ENCODE measurements at regions not wholly inside any gene's neighbourhood (a gene's known extent, or its start where the extent isn't known, plus 50 kb on each side); places are given as distances from the start of the nearest gene placed in this dataset.
"Not testable (repeated sequence)": the region's sequence is repeated elsewhere in the genome, so short reads cannot be mapped to it uniquely, and the experiment has no call there.

- H3K9me3 Mint-ChIP-seq; H3K4me1 ChIP-seq (ENCODE audit: insufficient read depth, low read length); H3K4me3 Mint-ChIP-seq; H3K36me3 ChIP-seq (ENCODE audit: insufficient read depth, low read length); H3K4me3 ChIP-seq (ENCODE audit: low read length in 2 of 2); CTCF ChIA-PET (ENCODE audit: partially characterized antibody); H3K9me3 ChIP-seq (ENCODE audit: control insufficient read depth in 1 of 2, low read length in 2 of 2); POLR2A ChIA-PET (ENCODE audit: partially characterized antibody); H3K27me3 Mint-ChIP-seq; DNase-seq; H3K4me1 Mint-ChIP-seq; H3K36me3 Mint-ChIP-seq; H3K27me3 ChIP-seq (ENCODE audit: insufficient read depth, low read length); H3K27ac ChIP-seq (ENCODE audit: low read depth, low read length); intact Hi-C loops (cut with micrococcal nuclease); H3K27ac Mint-ChIP-seq: not testable (repeated sequence)
These were observed 125.3 kb upstream of the PJA2 start for GRCh38 chr5:109535090-109535489.

DNA sequence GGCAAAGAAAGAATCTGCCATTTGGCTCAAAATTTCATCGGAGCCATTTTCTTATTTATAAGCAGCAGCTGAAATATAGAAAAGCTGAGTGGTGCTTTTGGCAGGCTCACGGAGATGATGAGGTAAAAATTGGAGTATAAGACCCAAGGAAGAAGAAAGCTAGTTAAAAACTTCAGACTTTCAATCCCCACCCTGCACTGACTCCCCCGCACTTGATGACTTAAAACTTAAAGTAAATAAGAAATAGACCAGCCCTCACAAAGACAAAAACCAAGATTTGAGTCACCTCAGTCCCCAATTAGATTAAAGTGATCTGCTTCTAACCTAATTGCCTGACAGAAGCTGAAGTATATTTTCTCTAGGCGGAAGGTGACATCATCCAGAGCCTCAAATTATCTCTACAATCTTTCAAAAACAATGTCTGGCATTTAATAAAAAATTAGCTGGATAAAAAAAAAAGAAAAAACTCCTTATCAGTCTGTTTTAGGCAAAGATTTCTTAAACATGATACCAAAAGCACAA, 124.0 kb upstream of the PJA2 start:
- Mint-ChIP-seq H3K4me3 (no peak overlapping the region), H3K9me3 (peaks cover 0 to 4% (median 0%) of the 10 kb centered on the region in 8 donors), H3K36me3 (no peaks in the 10 kb centered on the region), H3K4me1 (peaks cover 0 to 1% (median 0%) of the 10 kb centered on the region in 4 donors), H3K27me3 (peaks cover 2 to 3% of the 10 kb centered on the region in 2 donors), H3K27ac (no peak overlapping the region)
- no peaks in the 10 kb centered on the region for H3K27me3 ChIP-seq (ENCODE audit: insufficient read depth, low read length)
- CTCF ChIA-PET (ENCODE audit: partially characterized antibody), result interaction anchor here (0.7 kb wide), 1 partner anchor 30 kb away, joined by 3 read pairs; no protein-coding TSS in a partner anchor
- no peaks in the 10 kb centered on the region for H3K36me3 ChIP-seq (ENCODE audit: insufficient read depth, low read length)
- intact Hi-C loops (cut with micrococcal nuclease), result no loop called here
- no peaks in the 10 kb centered on the region for H3K9me3 ChIP-seq (ENCODE audit: control insufficient read depth in 1 of 2, low read length in 2 of 2)
- no peaks in the 10 kb centered on the region for H3K4me1 ChIP-seq (ENCODE audit: insufficient read depth, low read length)
- no peak for DNase-seq
- H3K4me3 ChIP-seq (ENCODE audit: low read length in 2 of 2), result no peak overlapping the region
- H3K27ac ChIP-seq (ENCODE audit: low read depth, low read length), result no peak overlapping the region
- POLR2A ChIA-PET (ENCODE audit: partially characterized antibody), result no interaction called here

DNA sequence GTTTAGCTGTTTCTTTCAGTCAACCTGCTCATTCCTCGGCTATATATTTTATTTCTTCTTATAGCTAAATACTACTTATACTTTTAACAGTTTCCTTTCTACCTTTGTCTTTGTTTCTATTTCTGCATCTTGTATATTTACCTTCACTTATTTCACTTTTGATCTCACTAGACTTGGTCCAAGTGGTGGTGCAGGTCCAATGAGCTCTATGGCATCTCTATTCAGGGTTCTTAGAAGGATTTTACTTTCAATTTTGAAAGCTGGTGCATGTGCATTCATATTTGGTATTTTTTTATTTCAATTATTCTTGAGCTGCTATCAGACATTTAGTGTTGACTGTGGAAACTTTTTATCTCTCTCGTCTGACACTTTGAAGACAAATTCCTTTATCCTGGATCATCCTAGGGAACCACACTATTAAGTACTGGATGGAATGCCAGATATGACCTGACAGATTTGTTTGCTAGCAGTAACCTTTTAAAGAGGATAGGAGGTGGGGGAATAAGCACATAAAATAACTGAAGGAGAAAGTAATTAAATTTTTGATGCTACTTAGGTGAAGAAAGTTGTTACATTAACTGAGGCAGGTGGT, 123.1 kb upstream of the PJA2 start:
- no peak overlapping the region for H3K27ac ChIP-seq (ENCODE audit: low read depth, low read length)
- ChIA-PET POLR2A (ENCODE audit: partially characterized antibody) (no interaction called here), CTCF (ENCODE audit: partially characterized antibody) (no interaction called here)
- H3K36me3 Mint-ChIP-seq, result no peaks in the 10 kb centered on the region
- H3K4me1 ChIP-seq (ENCODE audit: insufficient read depth, low read length), result no peaks in the 10 kb centered on the region
- H3K9me3 ChIP-seq (ENCODE audit: control insufficient read depth in 1 of 2, low read length in 2 of 2), result no peaks in the 10 kb centered on the region
- H3K36me3 ChIP-seq (ENCODE audit: insufficient read depth, low read length), result no peaks in the 10 kb centered on the region
- no peak overlapping the region for H3K27ac Mint-ChIP-seq
- H3K9me3 Mint-ChIP-seq, result peaks cover 0 to 4% (median 0%) of the 10 kb centered on the region in 8 donors
- H3K27me3 Mint-ChIP-seq, result peaks cover 2 to 3% of the 10 kb centered on the region in 2 donors
- H3K4me3 Mint-ChIP-seq, result no peak overlapping the region
- no peak for DNase-seq
- intact Hi-C loops (cut with micrococcal nuclease), result no loop called here
- H3K4me1 Mint-ChIP-seq, result peaks cover 0 to 1% (median 0%) of the 10 kb centered on the region in 4 donors
- H3K4me3 ChIP-seq (ENCODE audit: low read length in 2 of 2), result no peak overlapping the region
- H3K27me3 ChIP-seq (ENCODE audit: insufficient read depth, low read length), result no peaks in the 10 kb centered on the region

DNA sequence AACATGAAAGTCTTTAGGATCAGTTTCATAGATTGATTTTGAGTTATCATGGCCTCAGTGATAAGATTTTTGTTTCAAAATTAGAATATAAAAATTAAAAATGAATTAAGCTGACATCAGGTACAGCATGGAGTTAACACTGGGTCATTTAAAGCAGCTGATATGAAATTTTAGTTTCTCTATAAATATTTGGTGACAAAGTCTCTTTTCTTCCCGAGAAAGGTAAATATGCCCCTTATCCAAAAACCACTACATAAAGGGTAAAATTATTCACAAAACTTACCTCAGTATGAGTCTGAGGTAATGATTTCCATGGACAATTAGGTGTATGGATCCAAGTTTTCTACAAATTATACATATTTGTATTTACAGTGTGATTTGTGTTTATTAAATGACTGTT, 121.5 kb upstream of the PJA2 start:
- H3K4me1 ChIP-seq (ENCODE audit: insufficient read depth, low read length), result no peaks in the 10 kb centered on the region
- DNase-seq, result no peak
- Mint-ChIP-seq H3K27me3 (peaks cover 2 to 3% of the 10 kb centered on the region in 2 donors), H3K27ac (no peak overlapping the region), H3K36me3 (no peaks in the 10 kb centered on the region), H3K4me3 (no peak overlapping the region), H3K4me1 (peaks cover 0 to 1% (median 0%) of the 10 kb centered on the region in 4 donors), H3K9me3 (peaks cover 0 to 4% (median 0%) of the 10 kb centered on the region in 8 donors)
- H3K9me3 ChIP-seq (ENCODE audit: control insufficient read depth in 1 of 2, low read length in 2 of 2), result no peaks in the 10 kb centered on the region
- ChIA-PET CTCF (ENCODE audit: partially characterized antibody) (no interaction called here), POLR2A (ENCODE audit: partially characterized antibody) (no interaction called here)
- no peak overlapping the region for H3K27ac ChIP-seq (ENCODE audit: low read depth, low read length)
- H3K36me3 ChIP-seq (ENCODE audit: insufficient read depth, low read length), result no peaks in the 10 kb centered on the region
- H3K4me3 ChIP-seq (ENCODE audit: low read length in 2 of 2), result no peak overlapping the region
- H3K27me3 ChIP-seq (ENCODE audit: insufficient read depth, low read length), result no peaks in the 10 kb centered on the region
- intact Hi-C loops (cut with micrococcal nuclease), result no loop called here

GRCh38 chr5:109529987-109530386, 120.2 kb upstream of the PJA2 start:
- DNase-seq, result no peak
- H3K27ac Mint-ChIP-seq, result no peak overlapping the region
- H3K36me3 Mint-ChIP-seq, result no peaks in the 10 kb centered on the region
- H3K4me3 Mint-ChIP-seq, result no peak overlapping the region
- peaks cover 0 to 4% (median 0%) of the 10 kb centered on the region in 8 donors for H3K9me3 Mint-ChIP-seq
- Histone ChIP-seq H3K27ac (ENCODE audit: low read depth, low read length) (no peak overlapping the region), H3K36me3 (ENCODE audit: insufficient read depth, low read length) (no peaks in the 10 kb centered on the region), H3K27me3 (ENCODE audit: insufficient read depth, low read length) (no peaks in the 10 kb centered on the region), H3K9me3 (ENCODE audit: control insufficient read depth in 1 of 2, low read length in 2 of 2) (no peaks in the 10 kb centered on the region), H3K4me3 (ENCODE audit: low read length in 2 of 2) (no peak overlapping the region), H3K4me1 (ENCODE audit: insufficient read depth, low read length) (no peaks in the 10 kb centered on the region)
- intact Hi-C loops (cut with micrococcal nuclease), result no loop called here
- H3K4me1 Mint-ChIP-seq, result peaks cover 0 to 1% (median 0%) of the 10 kb centered on the region in 4 donors
- H3K27me3 Mint-ChIP-seq, result peaks cover 0 to 2% of the 10 kb centered on the region in 2 donors
- ChIA-PET POLR2A (ENCODE audit: partially characterized antibody) (no interaction called here), CTCF (ENCODE audit: partially characterized antibody) (no interaction called here)

DNA sequence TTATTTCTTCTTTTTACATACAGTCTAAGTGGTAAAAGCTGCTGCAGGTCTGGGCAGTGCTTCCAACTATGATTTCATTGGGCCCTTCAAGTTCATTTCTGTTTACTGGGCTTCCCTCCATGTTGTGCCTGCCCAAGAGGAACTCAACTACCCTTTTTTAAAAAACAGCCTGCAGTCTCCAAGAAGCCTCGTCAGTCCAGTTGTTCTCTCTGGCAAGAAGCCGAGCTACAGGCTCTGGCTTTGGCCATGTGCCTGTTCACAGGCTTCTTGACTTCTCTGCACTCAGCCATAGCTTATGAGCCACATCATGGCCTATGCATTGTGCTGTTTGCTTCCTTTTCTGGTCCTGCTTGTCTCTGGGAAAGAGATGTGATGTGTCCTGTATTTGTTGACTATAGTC, 119.7 kb upstream of the PJA2 start:
- Histone ChIP-seq H3K27ac (ENCODE audit: low read depth, low read length) (no peak overlapping the region), H3K27me3 (ENCODE audit: insufficient read depth, low read length) (no peaks in the 10 kb centered on the region), H3K9me3 (ENCODE audit: control insufficient read depth in 1 of 2, low read length in 2 of 2) (no peaks in the 10 kb centered on the region), H3K4me3 (ENCODE audit: low read length in 2 of 2) (no peak overlapping the region), H3K36me3 (ENCODE audit: insufficient read depth, low read length) (no peaks in the 10 kb centered on the region), H3K4me1 (ENCODE audit: insufficient read depth, low read length) (no peaks in the 10 kb centered on the region)
- H3K36me3 Mint-ChIP-seq, result no peaks in the 10 kb centered on the region
- H3K4me1 Mint-ChIP-seq, result peaks cover 0 to 1% (median 0%) of the 10 kb centered on the region in 4 donors
- intact Hi-C loops (cut with micrococcal nuclease), result no loop called here
- no peak for DNase-seq
- no peak overlapping the region for H3K4me3 Mint-ChIP-seq
- peaks cover 0 to 2% of the 10 kb centered on the region in 2 donors for H3K27me3 Mint-ChIP-seq
- CTCF ChIA-PET (ENCODE audit: partially characterized antibody), result no interaction called here
- POLR2A ChIA-PET (ENCODE audit: partially characterized antibody), result no interaction called here
- no peak overlapping the region for H3K27ac Mint-ChIP-seq
- peaks cover 0 to 4% (median 0%) of the 10 kb centered on the region in 8 donors for H3K9me3 Mint-ChIP-seq

- intact Hi-C loops (cut with micrococcal nuclease), result no loop called here
- no peaks in the 10 kb centered on the region for H3K36me3 Mint-ChIP-seq
These were observed 114.8 kb upstream of the PJA2 start for GRCh38 chr5:109524555-109524954.

More at GRCh38 chr5:109524555-109524954, 114.8 kb upstream of the PJA2 start:
- no peaks in the 10 kb centered on the region for H3K27me3 ChIP-seq (ENCODE audit: insufficient read depth, low read length)
- no peak overlapping the region for H3K27ac Mint-ChIP-seq
- H3K4me3 ChIP-seq (ENCODE audit: low read length in 2 of 2), result no peak overlapping the region
- DNase-seq, result no peak
- ChIA-PET CTCF (ENCODE audit: partially characterized antibody) (no interaction called here), POLR2A (ENCODE audit: partially characterized antibody) (no interaction called here)
- no peaks in the 10 kb centered on the region for H3K36me3 ChIP-seq (ENCODE audit: insufficient read depth, low read length)
- H3K4me1 Mint-ChIP-seq, result no peaks in the 10 kb centered on the region
- H3K9me3 Mint-ChIP-seq, result peaks cover 0 to 2% (median 0%) of the 10 kb centered on the region in 8 donors
- no peak overlapping the region for H3K27ac ChIP-seq (ENCODE audit: low read depth, low read length)
- H3K4me3 Mint-ChIP-seq, result no peak overlapping the region
- H3K9me3 ChIP-seq (ENCODE audit: control insufficient read depth in 1 of 2, low read length in 2 of 2), result no peaks in the 10 kb centered on the region
- H3K27me3 Mint-ChIP-seq, result no peaks in the 10 kb centered on the region
- no peaks in the 10 kb centered on the region for H3K4me1 ChIP-seq (ENCODE audit: insufficient read depth, low read length)

Measured in CD4-positive, alpha-beta memory T cell (primary cell).